Lower leg skin (tissue), 3 donors: ENCODE measurements at regions not wholly inside any gene's neighbourhood (a gene's known extent, or its start where the extent isn't known, plus 50 kb on each side); places are given as distances from the start of the nearest gene placed in this dataset.

Source experiments
- POLR2A ChIP-seq, 2 donors: fragments of 450-650 bp; IDR thresholded peaks; one replicate each; pipeline ENCODE4 v1.6.1; 2016 to 2017; ENCODE audit warnings: antibody characterized with exemption in 2 of 2, mild to moderate bottlenecking in 1 of 2, moderate library complexity in 1 of 2
- TF ChIP-seq, protein P1 (sequence below), 3 donors: fragments of 450-650 bp; IDR thresholded peaks; one replicate each; pipeline ENCODE4 v1.5.1; 2016; ENCODE audit warnings: antibody characterized with exemption in 3 of 3, mild to moderate bottlenecking in 3 of 3, moderate library complexity in 2 of 3

DNA sequence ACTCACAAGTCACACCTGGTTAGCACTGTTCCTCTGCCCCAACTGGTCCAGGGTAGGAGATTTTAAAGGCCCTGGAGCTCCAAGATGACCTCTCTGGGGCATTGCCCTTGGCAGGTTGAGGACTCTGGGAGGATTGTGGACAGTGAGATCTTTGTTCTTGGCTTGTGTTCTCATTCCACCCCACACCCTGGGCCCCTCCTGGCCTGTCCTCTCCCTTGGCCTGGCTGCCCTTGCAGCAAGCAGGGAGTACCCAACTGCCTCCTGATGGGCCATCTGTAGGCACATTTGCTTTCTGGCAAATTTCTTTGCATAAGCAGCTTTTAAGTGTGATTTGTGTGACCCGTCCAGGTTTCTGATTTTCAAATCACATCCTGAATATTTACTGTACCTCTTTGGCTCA is 239.6 kb downstream of the UTP18 start:
- TF ChIP-seq, protein P1, sequence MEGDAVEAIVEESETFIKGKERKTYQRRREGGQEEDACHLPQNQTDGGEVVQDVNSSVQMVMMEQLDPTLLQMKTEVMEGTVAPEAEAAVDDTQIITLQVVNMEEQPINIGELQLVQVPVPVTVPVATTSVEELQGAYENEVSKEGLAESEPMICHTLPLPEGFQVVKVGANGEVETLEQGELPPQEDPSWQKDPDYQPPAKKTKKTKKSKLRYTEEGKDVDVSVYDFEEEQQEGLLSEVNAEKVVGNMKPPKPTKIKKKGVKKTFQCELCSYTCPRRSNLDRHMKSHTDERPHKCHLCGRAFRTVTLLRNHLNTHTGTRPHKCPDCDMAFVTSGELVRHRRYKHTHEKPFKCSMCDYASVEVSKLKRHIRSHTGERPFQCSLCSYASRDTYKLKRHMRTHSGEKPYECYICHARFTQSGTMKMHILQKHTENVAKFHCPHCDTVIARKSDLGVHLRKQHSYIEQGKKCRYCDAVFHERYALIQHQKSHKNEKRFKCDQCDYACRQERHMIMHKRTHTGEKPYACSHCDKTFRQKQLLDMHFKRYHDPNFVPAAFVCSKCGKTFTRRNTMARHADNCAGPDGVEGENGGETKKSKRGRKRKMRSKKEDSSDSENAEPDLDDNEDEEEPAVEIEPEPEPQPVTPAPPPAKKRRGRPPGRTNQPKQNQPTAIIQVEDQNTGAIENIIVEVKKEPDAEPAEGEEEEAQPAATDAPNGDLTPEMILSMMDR (IDR thresholded peaks at IDR 0.05) = no peak
- no peak for TF ChIP-seq POLR2A (IDR thresholded peaks at IDR 0.05)
